GM12891 (cell line): ENCODE measurements at regions not wholly inside any gene's neighbourhood (a gene's known extent, or its start where the extent isn't known, plus 50 kb on each side); places are given as distances from the start of the nearest gene placed in this dataset.

Experiments
- POLR2A ChIP-seq: IDR thresholded peaks from 2 replicates; pipeline ENCODE4 v1.6.1; 2011; ENCODE audit warnings: low read depth, low read length, control low read depth
- POLR2AphosphoS5 ChIP-seq: IDR thresholded peaks from 2 replicates; pipeline ENCODE4 v1.6.1; 2011; ENCODE audit warnings: low read depth, low read length, control low read depth
- POU2F2 ChIP-seq: IDR thresholded peaks from 2 replicates; pipeline ENCODE4 v1.6.1; 2011; ENCODE audit warnings: low read depth, mild to moderate bottlenecking, control low read depth, low read length, moderate library complexity
- TAF1 ChIP-seq: IDR thresholded peaks from 2 replicates; pipeline ENCODE4 v1.6.1; 2011; ENCODE audit warnings: low read depth, low read length, control low read depth

GRCh38 chr2:2558476-2558875 lies 227.4 kb upstream of the MYT1L start:
- no peak for TF ChIP-seq POLR2AphosphoS5
- no peak for TF ChIP-seq POLR2A
- no peak for TF ChIP-seq TAF1
- no peak for TF ChIP-seq POU2F2
